Endodermal cell (in vitro differentiated cells): ENCODE measurements at regions not wholly inside any gene's neighbourhood (a gene's known extent, or its start where the extent isn't known, plus 50 kb on each side); places are given as distances from the start of the nearest gene placed in this dataset.

Experiments
- DNase-seq: peaks from one replicate; pipeline ENCODE4 v3.0.0-alpha.2; 2017
- H3K27ac ChIP-seq: 2 replicates; pipeline ENCODE4 v1.5.1; 2013; ENCODE audit warnings: mild to moderate bottlenecking, low read depth, low read length, moderate library complexity
- H3K27me3 ChIP-seq: 2 replicates; pipeline ENCODE4 v1.6.1; 2013; ENCODE audit warnings: mild to moderate bottlenecking, low read length, moderate library complexity; ENCODE audit not compliant: insufficient read depth, control insufficient read depth, poor library complexity, severe bottlenecking
- H3K36me3 ChIP-seq: 2 replicates; pipeline ENCODE4 v1.7.0; 2013; ENCODE audit warnings: mild to moderate bottlenecking, low read length, moderate library complexity; ENCODE audit not compliant: control insufficient read depth, insufficient read depth
- H3K4me1 ChIP-seq: one replicate; pipeline ENCODE4 v1.7.0; 2013; ENCODE audit warnings: low read length; ENCODE audit not compliant: control insufficient read depth, insufficient read depth
- H3K4me3 ChIP-seq: 2 replicates; pipeline ENCODE4 v1.5.1; 2013; ENCODE audit warnings: mild to moderate bottlenecking, low read length, moderate library complexity
- H3K9ac ChIP-seq: 2 replicates; pipeline ENCODE4 v1.6.1; 2013; ENCODE audit warnings: mild to moderate bottlenecking, low read length, moderate library complexity; ENCODE audit not compliant: poor library complexity, severe bottlenecking; ENCODE audit errors: extremely low read depth
- H3K9me3 ChIP-seq: 2 replicates; pipeline ENCODE4 v1.6.1; 2013; ENCODE audit warnings: mild to moderate bottlenecking, low read length, moderate library complexity; ENCODE audit not compliant: control insufficient read depth
- H3K27ac Mint-ChIP-seq: 2 replicates; pipeline ENCODE4 v1.8.0; 2020; ENCODE audit warnings: mixed read lengths
- H3K27me3 Mint-ChIP-seq: 2 replicates; pipeline ENCODE4 v1.8.0; 2021; ENCODE audit warnings: mild to moderate bottlenecking, mixed read lengths; ENCODE audit not compliant: insufficient read depth
- H3K36me3 Mint-ChIP-seq: 2 replicates; pipeline ENCODE4 v1.8.0; 2020; ENCODE audit warnings: low read depth, mixed read lengths
- H3K4me1 Mint-ChIP-seq: 2 replicates; pipeline ENCODE4 v1.8.0; 2020; ENCODE audit warnings: mixed read lengths
- H3K4me3 Mint-ChIP-seq: 2 replicates; pipeline ENCODE4 v1.8.0; 2020; ENCODE audit warnings: mild to moderate bottlenecking, moderate library complexity, mixed read lengths
- H3K9me3 Mint-ChIP-seq: 2 replicates; pipeline ENCODE4 v1.8.0; 2020; ENCODE audit warnings: mild to moderate bottlenecking, mixed read lengths
- CTCF ChIP-seq: fragments of 200-600 bp; sonication (generic); conservative IDR thresholded peaks from 2 replicates; pipeline ENCODE4 v1.5.0; 2021; ENCODE audit warnings: antibody characterized with exemption, mild to moderate bottlenecking
- WGBS, 2 experiments: methylation state at CpG; one replicate each; pipeline versions ENCODE4 v1.1.5 to v1.1.7; 2013; ENCODE audit warnings: missing lambda C conversion rate in 2 of 2, mixed read lengths in 1 of 2; ENCODE audit not compliant: insufficient coverage in 1 of 2, insufficient read length in 1 of 2; 5-methylcytosine and 5-hydroxymethylcytosine counted together

- no peaks in the 10 kb centered on the region for H3K36me3 Mint-ChIP-seq
- Histone ChIP-seq H3K27me3 (no peaks in the 10 kb centered on the region), H3K4me1 (no peaks in the 10 kb centered on the region), H3K9me3 (no peaks in the 10 kb centered on the region), H3K9ac (no peak overlapping the region), H3K27ac (no peak overlapping the region), H3K4me3 (no peak overlapping the region), H3K36me3 (no peaks in the 10 kb centered on the region)
- no peaks in the 10 kb centered on the region for H3K27me3 Mint-ChIP-seq
- no peak for DNase-seq
- no peak for TF ChIP-seq CTCF
- no peak overlapping the region for H3K27ac Mint-ChIP-seq
- H3K4me1 Mint-ChIP-seq, result no peaks in the 10 kb centered on the region
- no peak overlapping the region for H3K4me3 Mint-ChIP-seq
- 81 to 100% methylated on average over 1 of the region's 1 CpG for WGBS, 2 experiments
- peaks cover 25% of the 10 kb centered on the region for H3K9me3 Mint-ChIP-seq
Measured at GRCh38 chrX:150052226-150052625, 113.9 kb upstream of the EOLA2 start.

- WGBS, 2 experiments, result 100% methylated on average over 1 of the region's 1 CpG; no CpG with 5 or more reads in 1 of the 2 experiments
- Histone ChIP-seq H3K27me3 (no peaks in the 10 kb centered on the region), H3K9me3 (no peaks in the 10 kb centered on the region), H3K4me1 (no peaks in the 10 kb centered on the region), H3K9ac (no peak overlapping the region), H3K4me3 (no peak overlapping the region), H3K27ac (no peak overlapping the region), H3K36me3 (no peaks in the 10 kb centered on the region)
- peaks cover 14% of the 10 kb centered on the region for H3K9me3 Mint-ChIP-seq
- no peaks in the 10 kb centered on the region for H3K36me3 Mint-ChIP-seq
- no peak overlapping the region for H3K4me3 Mint-ChIP-seq
- no peak overlapping the region for H3K27ac Mint-ChIP-seq
- no peak for TF ChIP-seq CTCF
- no peak for DNase-seq
- no peaks in the 10 kb centered on the region for H3K27me3 Mint-ChIP-seq
- H3K4me1 Mint-ChIP-seq, result no peaks in the 10 kb centered on the region
Measured at GRCh38 chrX:150058728-150059127, 120.4 kb upstream of the EOLA2 start.

- Histone ChIP-seq H3K4me3 (no peak overlapping the region), H3K9ac (no peak overlapping the region), H3K4me1 (no peaks in the 10 kb centered on the region), H3K27ac (no peak overlapping the region), H3K27me3 (no peaks in the 10 kb centered on the region), H3K9me3 (no peaks in the 10 kb centered on the region), H3K36me3 (no peaks in the 10 kb centered on the region)
- Mint-ChIP-seq H3K27me3 (no peaks in the 10 kb centered on the region), H3K4me3 (no peak overlapping the region), H3K4me1 (no peaks in the 10 kb centered on the region), H3K27ac (no peak overlapping the region), H3K9me3 (peaks cover 25% of the 10 kb centered on the region), H3K36me3 (no peaks in the 10 kb centered on the region)
- no peak for TF ChIP-seq CTCF
- 95 to 100% methylated on average over 3 of the region's 7 CpGs for WGBS, 2 experiments
- DNase-seq, result no peak
Measured at GRCh38 chrX:150060406-150060805, 122.1 kb upstream of the EOLA2 start.
